Ectodermal cell (in vitro differentiated cells): ENCODE measurements at regions not wholly inside any gene's neighbourhood (a gene's known extent, or its start where the extent isn't known, plus 50 kb on each side); places are given as distances from the start of the nearest gene placed in this dataset.

Experiments used
- H3K27ac ChIP-seq: 2 replicates; pipeline ENCODE4 v1.7.0; 2013; ENCODE audit warnings: mild to moderate bottlenecking, low read depth, low read length; ENCODE audit not compliant: insufficient read depth, poor library complexity, severe bottlenecking
- H3K27me3 ChIP-seq: 2 replicates; pipeline ENCODE4 v1.7.0; 2013; ENCODE audit warnings: mild to moderate bottlenecking, low read length; ENCODE audit not compliant: insufficient read depth, control insufficient read depth, poor library complexity, severe bottlenecking
- H3K36me3 ChIP-seq: one replicate; pipeline ENCODE4 v1.7.0; 2013; ENCODE audit warnings: low read length; ENCODE audit not compliant: control insufficient read depth, insufficient read depth
- H3K4me1 ChIP-seq: one replicate; pipeline ENCODE4 v1.7.0; 2013; ENCODE audit warnings: low read length; ENCODE audit not compliant: control insufficient read depth, insufficient read depth
- H3K4me3 ChIP-seq: 2 replicates; pipeline ENCODE4 v1.7.0; 2013; ENCODE audit warnings: low read depth, low read length, control low read depth; ENCODE audit not compliant: insufficient read depth
- H3K9me3 ChIP-seq: 2 replicates; pipeline ENCODE4 v1.7.0; 2013; ENCODE audit warnings: mild to moderate bottlenecking, low read length, moderate library complexity; ENCODE audit not compliant: control insufficient read depth
- WGBS, 2 experiments: methylation state at CpG; one replicate each; pipeline ENCODE4 v1.1.7; 2013; ENCODE audit warnings: missing lambda C conversion rate in 2 of 2; 5-methylcytosine and 5-hydroxymethylcytosine counted together

DNA sequence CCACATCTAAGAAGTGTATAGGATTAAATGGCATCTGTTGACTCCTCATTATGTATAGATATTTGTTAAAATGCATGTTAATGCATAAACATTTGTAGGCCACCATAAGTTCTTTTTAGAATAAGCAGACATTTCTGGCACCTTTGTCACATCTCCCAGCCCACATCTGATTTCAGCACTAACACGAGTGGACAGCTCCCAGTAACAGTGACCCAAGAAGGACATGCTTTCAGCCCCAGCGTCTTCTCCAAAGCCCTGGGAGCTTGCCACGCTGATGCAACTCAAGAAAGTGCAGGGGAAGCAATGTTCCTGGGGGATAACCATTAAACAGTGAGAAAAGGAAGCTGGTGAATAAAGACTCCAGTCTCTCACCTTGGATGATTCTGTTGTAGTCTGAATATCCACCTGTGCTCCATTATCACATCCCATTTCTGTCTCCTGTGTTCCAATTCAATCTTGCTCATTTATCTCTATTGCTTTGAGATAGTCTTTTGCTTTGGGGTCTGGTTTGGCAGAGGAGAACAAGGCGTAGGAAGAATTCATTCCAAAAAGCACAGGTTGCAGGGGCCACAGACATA lies 182.6 kb upstream of the THSD7B start:
- no peaks in the 10 kb centered on the region for H3K36me3 ChIP-seq
- no peaks in the 10 kb centered on the region for H3K27me3 ChIP-seq
- 20 to 26% methylated on average over 4 of the region's 4 CpGs for WGBS, 2 experiments
- no peak overlapping the region for H3K4me3 ChIP-seq
- H3K4me1 ChIP-seq = no peaks in the 10 kb centered on the region
- no peaks in the 10 kb centered on the region for H3K9me3 ChIP-seq
- H3K27ac ChIP-seq = no peak overlapping the region

DNA sequence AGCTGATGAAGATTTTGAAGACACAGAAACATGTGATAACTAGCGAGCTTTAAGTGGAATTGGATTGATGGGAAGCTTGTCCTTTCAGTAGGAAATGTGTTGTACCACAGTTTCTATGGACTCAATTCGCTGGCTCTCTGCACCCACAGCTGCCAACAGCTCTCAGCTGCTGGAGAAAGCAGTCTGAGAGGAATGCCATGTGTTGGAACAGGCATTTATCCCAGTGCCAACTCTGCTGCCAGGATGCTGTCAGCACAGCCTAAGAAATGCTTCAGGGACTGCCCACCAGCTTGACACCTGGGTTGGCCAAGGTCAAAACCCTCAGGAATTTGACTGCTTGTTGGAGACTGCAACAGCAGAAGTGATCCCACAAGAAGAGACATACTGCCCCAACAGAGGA lies 193.0 kb upstream of the THSD7B start:
- H3K36me3 ChIP-seq = no peaks in the 10 kb centered on the region
- H3K4me3 ChIP-seq = no peak overlapping the region
- no peaks in the 10 kb centered on the region for H3K4me1 ChIP-seq
- H3K27me3 ChIP-seq = no peaks in the 10 kb centered on the region
- WGBS, 2 experiments = 91 to 95% methylated on average over 2 of the region's 2 CpGs
- H3K27ac ChIP-seq = no peak overlapping the region
- H3K9me3 ChIP-seq = no peaks in the 10 kb centered on the region

DNA sequence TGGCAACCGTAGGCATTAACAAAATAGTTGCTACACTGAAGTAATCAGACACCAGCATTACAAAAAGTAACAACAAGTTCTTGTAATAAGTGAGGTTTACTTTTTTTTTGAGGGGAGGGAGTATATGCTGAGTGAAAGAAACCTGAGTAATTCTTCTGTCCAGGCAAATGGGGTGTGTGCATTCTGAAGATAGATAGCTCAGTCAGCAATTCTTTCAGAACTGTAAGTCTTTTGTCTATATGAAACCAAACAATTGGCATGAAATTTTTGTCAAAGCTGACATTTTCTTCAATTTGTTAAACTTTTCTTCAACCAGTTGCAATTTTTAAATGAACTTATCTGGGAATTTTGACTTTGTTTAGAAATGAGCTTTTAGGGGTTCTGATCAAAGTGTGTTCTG lies 208.1 kb upstream of the THSD7B start:
- H3K9me3 ChIP-seq = no peaks in the 10 kb centered on the region
- WGBS, 2 experiments = 89 to 100% methylated on average over 1 of the region's 1 CpG
- no peaks in the 10 kb centered on the region for H3K36me3 ChIP-seq
- no peaks in the 10 kb centered on the region for H3K27me3 ChIP-seq
- no peak overlapping the region for H3K27ac ChIP-seq
- no peak overlapping the region for H3K4me3 ChIP-seq
- H3K4me1 ChIP-seq = no peaks in the 10 kb centered on the region

DNA sequence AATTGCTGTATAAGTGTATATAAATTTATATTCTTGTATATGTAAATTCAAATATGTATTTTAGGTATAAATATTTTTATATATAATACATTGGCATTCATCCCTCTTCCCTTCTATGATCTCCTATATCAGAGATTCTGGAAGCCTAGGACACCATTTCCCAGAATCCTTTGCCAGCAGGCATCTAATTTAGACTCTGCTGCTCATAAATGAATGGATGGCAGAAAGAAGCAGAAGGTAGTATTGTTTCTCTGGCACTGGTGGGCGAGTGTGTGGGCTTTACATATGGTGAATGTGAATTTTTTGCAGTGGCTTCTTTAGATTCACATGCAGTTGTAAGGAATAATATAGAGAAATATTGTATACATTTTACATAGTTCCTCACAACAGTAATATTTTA lies 215.2 kb upstream of the THSD7B start:
- WGBS, 2 experiments = 65 to 75% methylated on average over 1 of the region's 1 CpG
- no peaks in the 10 kb centered on the region for H3K9me3 ChIP-seq

DNA sequence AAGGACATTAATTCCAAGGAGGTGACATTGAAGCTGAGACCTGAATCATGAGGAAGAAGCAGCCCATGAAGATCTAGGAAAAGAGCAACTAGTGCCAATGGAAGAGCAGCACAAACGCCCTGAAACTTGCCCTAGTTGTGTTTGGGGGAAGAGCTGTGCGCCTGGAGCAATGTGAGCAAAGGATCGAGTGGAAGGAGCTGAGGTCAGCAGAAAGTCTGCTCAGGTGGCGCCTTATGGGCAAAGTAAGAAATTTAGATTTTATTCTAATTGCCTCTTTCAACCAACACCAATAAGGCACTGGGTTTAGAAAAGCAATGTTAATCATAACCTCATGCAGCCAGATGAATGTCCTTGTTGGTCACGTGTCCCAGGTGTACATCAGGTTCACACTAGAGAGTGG lies 226.0 kb upstream of the THSD7B start:
- Histone ChIP-seq H3K27me3 (no peaks in the 10 kb centered on the region), H3K9me3 (no peaks in the 10 kb centered on the region), H3K27ac (no peak overlapping the region), H3K4me1 (no peaks in the 10 kb centered on the region), H3K36me3 (no peaks in the 10 kb centered on the region), H3K4me3 (no peak overlapping the region)
- WGBS, 2 experiments = 90 to 93% methylated on average over 4 to 5 of the region's 5 CpGs

More for the DNA sequence above, 215.2 kb upstream of the THSD7B start:
- no peak overlapping the region for H3K27ac ChIP-seq
- H3K4me3 ChIP-seq = no peak overlapping the region
- no peaks in the 10 kb centered on the region for H3K36me3 ChIP-seq
- H3K27me3 ChIP-seq = no peaks in the 10 kb centered on the region
- no peaks in the 10 kb centered on the region for H3K4me1 ChIP-seq

DNA sequence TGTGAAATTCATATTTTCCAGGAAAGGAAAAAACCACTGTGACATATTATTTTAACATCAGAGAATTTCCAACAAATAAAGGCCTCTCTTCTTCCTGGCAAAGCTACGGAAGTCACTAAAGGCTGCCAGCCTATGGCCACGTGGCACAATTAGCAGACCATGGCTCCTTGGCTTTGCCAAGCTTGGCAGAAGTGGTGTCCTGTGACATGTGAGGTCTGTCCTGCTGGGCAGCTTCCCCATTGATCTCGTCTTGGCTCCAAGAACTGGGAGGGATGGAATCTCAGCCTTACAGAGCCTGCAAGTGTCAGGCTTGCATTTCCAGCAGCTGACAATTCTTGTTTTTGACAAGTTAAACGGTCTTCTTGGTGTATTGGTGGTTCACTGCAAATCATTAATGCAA lies 226.9 kb upstream of the THSD7B start:
- Histone ChIP-seq H3K36me3 (no peaks in the 10 kb centered on the region), H3K9me3 (no peaks in the 10 kb centered on the region), H3K4me1 (no peaks in the 10 kb centered on the region), H3K4me3 (no peak overlapping the region), H3K27ac (no peak overlapping the region), H3K27me3 (no peaks in the 10 kb centered on the region)
- 76 to 81% methylated on average over 4 of the region's 4 CpGs for WGBS, 2 experiments

DNA sequence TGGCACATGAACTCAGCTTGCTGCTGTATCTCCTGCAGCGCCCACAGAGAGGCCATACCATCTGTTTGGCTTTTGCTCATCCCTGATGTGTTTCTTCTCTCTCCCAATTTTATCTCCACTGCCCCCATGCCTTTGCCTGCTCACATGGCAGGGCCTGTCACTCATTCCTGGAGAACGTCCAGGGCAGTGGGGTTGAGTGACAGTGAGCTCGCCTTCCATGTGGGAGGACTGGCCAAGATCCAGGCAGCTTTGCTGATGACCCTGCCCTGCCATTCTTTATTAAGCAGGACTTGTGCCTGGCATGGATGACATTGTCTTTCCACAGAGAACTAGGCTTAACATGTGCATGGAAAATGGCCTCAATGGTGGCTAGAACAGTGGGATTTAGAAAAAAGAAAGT lies 230.5 kb upstream of the THSD7B start:
- H3K9me3 ChIP-seq = no peaks in the 10 kb centered on the region
- H3K27ac ChIP-seq = no peak overlapping the region
- 76 to 78% methylated on average over 3 of the region's 3 CpGs for WGBS, 2 experiments
- H3K27me3 ChIP-seq = no peaks in the 10 kb centered on the region
- no peaks in the 10 kb centered on the region for H3K36me3 ChIP-seq
- H3K4me1 ChIP-seq = no peaks in the 10 kb centered on the region
- H3K4me3 ChIP-seq = no peak overlapping the region

DNA sequence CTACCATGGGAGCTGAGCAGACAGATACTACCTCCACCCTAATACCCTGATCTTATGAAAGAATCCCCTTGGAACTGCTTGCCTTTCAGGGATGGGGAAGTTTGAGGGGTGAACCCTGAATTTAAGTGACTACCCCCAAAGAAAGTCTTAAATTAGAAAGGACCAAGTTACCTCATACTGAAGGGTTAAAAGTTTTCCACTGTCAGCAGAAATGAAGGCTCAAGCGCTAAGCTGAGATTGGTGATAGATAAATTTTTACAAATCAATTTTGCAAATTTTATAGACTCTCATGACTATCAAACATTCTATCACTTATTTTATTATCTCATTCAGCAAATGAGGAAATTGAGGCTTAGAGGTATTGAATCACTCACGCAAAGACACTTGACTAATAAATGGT lies 233.2 kb upstream of the THSD7B start:
- H3K9me3 ChIP-seq = no peaks in the 10 kb centered on the region
- H3K4me3 ChIP-seq = no peak overlapping the region
- H3K36me3 ChIP-seq = no peaks in the 10 kb centered on the region
- no peaks in the 10 kb centered on the region for H3K4me1 ChIP-seq
- WGBS, 2 experiments = 90 to 94% methylated on average over 1 to 2 of the region's 2 CpGs
- H3K27me3 ChIP-seq = no peaks in the 10 kb centered on the region
- H3K27ac ChIP-seq = no peak overlapping the region

DNA sequence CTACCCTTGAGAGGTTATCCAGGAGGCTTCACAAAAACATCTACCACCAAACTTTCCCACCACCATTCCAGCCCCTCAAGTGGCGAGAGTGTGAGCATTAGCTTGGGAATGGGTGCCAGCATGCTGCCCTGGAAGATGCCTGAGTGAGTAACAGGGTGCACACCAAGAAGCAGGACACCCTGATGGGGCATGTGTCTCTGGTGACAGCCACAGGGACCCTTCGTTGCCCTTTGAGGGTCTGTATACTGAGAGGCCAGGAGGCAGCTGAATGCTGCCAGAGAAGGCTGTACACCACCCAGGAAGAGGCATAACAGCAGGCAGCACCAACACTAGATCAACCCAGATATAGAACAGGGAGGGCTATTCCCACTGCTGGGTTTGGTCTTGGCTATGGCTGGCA lies 233.6 kb upstream of the THSD7B start:
- no peaks in the 10 kb centered on the region for H3K4me1 ChIP-seq
- WGBS, 2 experiments = 62 to 64% methylated on average over 2 of the region's 2 CpGs
- H3K27ac ChIP-seq = no peak overlapping the region
- H3K27me3 ChIP-seq = no peaks in the 10 kb centered on the region
- H3K4me3 ChIP-seq = no peak overlapping the region
- no peaks in the 10 kb centered on the region for H3K36me3 ChIP-seq
- no peaks in the 10 kb centered on the region for H3K9me3 ChIP-seq

DNA sequence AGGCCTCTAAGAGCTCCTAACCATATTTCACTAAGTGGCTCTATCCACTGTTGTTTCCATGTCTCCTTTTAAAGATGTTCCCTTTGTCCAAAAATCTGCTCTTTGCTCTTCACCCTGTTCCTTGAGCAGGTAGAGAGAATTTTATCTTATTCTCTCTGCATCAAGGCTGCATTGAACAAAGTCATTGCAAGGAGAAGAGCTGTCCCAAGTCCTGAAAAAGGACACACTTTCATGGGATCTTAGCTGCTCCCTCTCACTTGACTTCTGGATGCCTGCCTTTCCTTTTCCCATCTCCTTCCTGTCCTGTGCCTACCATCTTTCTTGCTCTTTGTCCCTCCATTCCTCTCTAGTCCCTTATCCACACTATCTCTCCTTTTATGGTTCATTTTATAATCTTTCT lies 235.2 kb upstream of the THSD7B start:
- H3K27me3 ChIP-seq = no peaks in the 10 kb centered on the region
- no peaks in the 10 kb centered on the region for H3K36me3 ChIP-seq
- no peak overlapping the region for H3K4me3 ChIP-seq
- no peaks in the 10 kb centered on the region for H3K4me1 ChIP-seq
- no peaks in the 10 kb centered on the region for H3K9me3 ChIP-seq
- no peak overlapping the region for H3K27ac ChIP-seq

DNA sequence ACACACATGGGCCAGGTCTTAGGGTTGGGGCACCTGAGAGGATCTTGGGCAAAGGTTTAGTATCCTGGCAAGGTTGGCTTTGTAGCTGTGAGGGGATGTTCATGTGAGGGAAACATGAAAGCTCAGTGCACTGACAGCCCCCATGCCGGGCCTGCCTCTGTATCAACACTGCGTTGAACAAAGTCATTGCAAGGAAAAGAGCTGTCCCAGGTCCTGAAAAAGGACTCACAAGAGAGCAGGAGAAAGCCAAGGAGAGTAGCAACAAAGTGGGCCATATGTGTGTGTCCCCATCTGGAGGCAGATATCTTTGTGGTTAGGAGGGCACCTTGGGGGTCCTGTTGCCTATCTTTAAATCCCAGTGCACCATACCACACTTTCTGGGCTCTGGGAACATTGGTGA lies 237.8 kb upstream of the THSD7B start:
- Histone ChIP-seq H3K36me3 (no peaks in the 10 kb centered on the region), H3K4me3 (no peak overlapping the region), H3K4me1 (no peaks in the 10 kb centered on the region), H3K27me3 (no peaks in the 10 kb centered on the region), H3K9me3 (no peaks in the 10 kb centered on the region), H3K27ac (no peak overlapping the region)
- 19 to 20% methylated on average over 2 of the region's 2 CpGs for WGBS, 2 experiments
